Liver (tissue), 8 donors: ENCODE measurements at regions not wholly inside any gene's neighbourhood (a gene's known extent, or its start where the extent isn't known, plus 50 kb on each side); places are given as distances from the start of the nearest gene placed in this dataset.

Source experiments
- DNase-seq: peaks from one replicate; pipeline ENCODE4 v3.0.0-alpha.2; 2017; ENCODE audit warnings: low spot score
- H3K27ac ChIP-seq, 2 donors: one replicate each; pipeline ENCODE4 v1.7.0; 2013; ENCODE audit warnings: inconsistent platforms in 2 of 2, low read length in 2 of 2, control low read depth in 1 of 2, low read depth in 1 of 2, mild to moderate bottlenecking in 1 of 2
- H3K27me3 ChIP-seq, 4 donors: one replicate each; pipeline versions ENCODE4 v1.6.1 to v1.7.0; 2013; ENCODE audit warnings: low read length in 3 of 4, inconsistent platforms in 1 of 4, mild to moderate bottlenecking in 1 of 4, moderate library complexity in 1 of 4; ENCODE audit not compliant: control insufficient read depth in 4 of 4, insufficient read depth in 4 of 4
- H3K36me3 ChIP-seq, 4 donors: one replicate each; pipeline versions ENCODE4 v1.6.1 to v1.7.0; 2013; ENCODE audit warnings: low read length in 3 of 4, mild to moderate bottlenecking in 3 of 4, low read depth in 1 of 4, moderate library complexity in 1 of 4; ENCODE audit not compliant: control insufficient read depth in 4 of 4, insufficient read depth in 3 of 4
- H3K4me1 ChIP-seq, 4 donors: one replicate each; pipeline versions ENCODE4 v1.6.1 to v1.7.0; 2013; ENCODE audit warnings: low read length in 3 of 4, mild to moderate bottlenecking in 3 of 4, moderate library complexity in 1 of 4; ENCODE audit not compliant: control insufficient read depth in 4 of 4, insufficient read depth in 4 of 4
- H3K4me3 ChIP-seq, 3 donors: one replicate each; pipeline versions ENCODE4 v1.6.1 to v1.7.0; 2013; ENCODE audit warnings: low read length in 3 of 3, control low read depth in 1 of 3, low read depth in 1 of 3, mild to moderate bottlenecking in 1 of 3
- H3K9ac ChIP-seq, 2 donors: one replicate each; pipeline ENCODE4 v1.7.0; 2013; ENCODE audit warnings: low read length in 2 of 2, mild to moderate bottlenecking in 2 of 2, moderate library complexity in 2 of 2, control low read depth in 1 of 2, low read depth in 1 of 2
- H3K9me3 ChIP-seq, 4 donors: one replicate each; pipeline versions ENCODE4 v1.6.1 to v1.7.0; 2013; ENCODE audit warnings: low read length in 3 of 4; ENCODE audit not compliant: control insufficient read depth in 4 of 4
- ATF3 ChIP-seq: IDR thresholded peaks from 2 replicates; pipeline ENCODE4 v1.6.1; 2016; ENCODE audit warnings: antibody characterized with exemption
- EGR1 ChIP-seq, 2 donors: IDR thresholded peaks; 2 replicates each; pipeline ENCODE4 v1.6.1; 2016 to 2018; ENCODE audit warnings: antibody characterized with exemption in 2 of 2, low read depth in 2 of 2
- FOXA1 ChIP-seq: IDR thresholded peaks from 2 replicates; pipeline ENCODE4 v1.6.1; 2016; ENCODE audit warnings: antibody characterized with exemption
- FOXA2 ChIP-seq: IDR thresholded peaks from 2 replicates; pipeline ENCODE4 v1.6.1; 2016; ENCODE audit warnings: antibody characterized with exemption
- GABPA ChIP-seq, 2 donors: IDR thresholded peaks in 1 of 2; conservative IDR thresholded peaks in 1 of 2; 2 replicates each; pipeline ENCODE4 v1.6.1; 2016; ENCODE audit warnings: antibody characterized with exemption in 2 of 2, mild to moderate bottlenecking in 1 of 2, moderate library complexity in 1 of 2
- HNF4A ChIP-seq, 2 donors: conservative IDR thresholded peaks; 2 replicates each; pipeline ENCODE4 v1.6.1; 2016; ENCODE audit warnings: antibody characterized with exemption in 2 of 2, mild to moderate bottlenecking in 2 of 2
- HNF4G ChIP-seq: IDR thresholded peaks from 2 replicates; pipeline ENCODE4 v1.6.1; 2016; ENCODE audit warnings: antibody characterized with exemption
- JUND ChIP-seq, 2 donors: IDR thresholded peaks; 2 replicates each; pipeline ENCODE4 v1.6.1; 2016; ENCODE audit warnings: antibody characterized with exemption in 2 of 2
- MAX ChIP-seq: IDR thresholded peaks from 2 replicates; pipeline ENCODE4 v1.6.1; 2016; ENCODE audit warnings: antibody characterized with exemption
- NR2F2 ChIP-seq: IDR thresholded peaks from 2 replicates; pipeline ENCODE4 v1.6.1; 2016; ENCODE audit warnings: antibody characterized with exemption
- RAD21 ChIP-seq, 2 donors: IDR thresholded peaks; 2 replicates each; pipeline ENCODE4 v1.6.1; 2016; ENCODE audit warnings: antibody characterized with exemption in 2 of 2, mild to moderate bottlenecking in 2 of 2
- RXRA ChIP-seq, 2 donors: IDR thresholded peaks; 2 replicates each; pipeline ENCODE4 v1.6.1; 2017 to 2018; ENCODE audit warnings: antibody characterized with exemption in 2 of 2, mild to moderate bottlenecking in 1 of 2
- SP1 ChIP-seq: IDR thresholded peaks from 2 replicates; pipeline ENCODE4 v1.6.1; 2018; ENCODE audit warnings: antibody characterized with exemption, mild to moderate bottlenecking
- TAF1 ChIP-seq: conservative IDR thresholded peaks from 2 replicates; pipeline ENCODE4 v1.6.1; 2016; ENCODE audit warnings: antibody characterized with exemption, mild to moderate bottlenecking
- YY1 ChIP-seq: IDR thresholded peaks from 2 replicates; pipeline ENCODE4 v1.6.1; 2016; ENCODE audit warnings: antibody characterized with exemption, mild to moderate bottlenecking
- WGBS: extraction: QIAGEN DNeasy Blood & Tissue Kit; methylation state at CpG from one replicate; pipeline ENCODE4 v1.1.7; 2013; 5-methylcytosine and 5-hydroxymethylcytosine counted together
- TF ChIP-seq, protein P1 (sequence below): IDR thresholded peaks from 2 replicates; pipeline ENCODE4 v1.6.1; 2016; ENCODE audit warnings: antibody characterized with exemption
- TF ChIP-seq, protein P2 (sequence below): fragments of 150-350 bp; IDR thresholded peaks from 2 replicates; pipeline ENCODE4 v1.5.1; 2017; ENCODE audit warnings: improper control_type of control experiment, low read depth, low read length; ENCODE audit not compliant: missing input control
- TF ChIP-seq, protein P3 (sequence below): IDR thresholded peaks from 2 replicates; pipeline ENCODE4 v1.6.1; 2016; ENCODE audit warnings: antibody characterized with exemption, mild to moderate bottlenecking
- donor health status: healthy.
- donor health status: healthy.
- donor health status: healthy.
- donor health status: healthy.
- donor health status: healthy.

GRCh38 chr16:54409982-54410381, 123.4 kb upstream of the IRX3 start:
- DNase-seq: no peak
- TF ChIP-seq JUND (IDR thresholded peaks at IDR 0.05) (no peak), YY1 (no peak), MAX (no peak), NR2F2 (no peak), FOXA2 (no peak), RAD21 (IDR thresholded peaks at IDR 0.05) (no peak), HNF4G (no peak), EGR1 (IDR thresholded peaks at IDR 0.05; ENCODE audit: low read depth in 2 of 2) (no peak), SP1 (no peak), HNF4A (conservative IDR thresholded peaks at IDR 0.05) (no peak), TAF1 (no peak), ATF3 (no peak), RXRA (IDR thresholded peaks at IDR 0.05) (no peak)
- TF ChIP-seq, protein P1, sequence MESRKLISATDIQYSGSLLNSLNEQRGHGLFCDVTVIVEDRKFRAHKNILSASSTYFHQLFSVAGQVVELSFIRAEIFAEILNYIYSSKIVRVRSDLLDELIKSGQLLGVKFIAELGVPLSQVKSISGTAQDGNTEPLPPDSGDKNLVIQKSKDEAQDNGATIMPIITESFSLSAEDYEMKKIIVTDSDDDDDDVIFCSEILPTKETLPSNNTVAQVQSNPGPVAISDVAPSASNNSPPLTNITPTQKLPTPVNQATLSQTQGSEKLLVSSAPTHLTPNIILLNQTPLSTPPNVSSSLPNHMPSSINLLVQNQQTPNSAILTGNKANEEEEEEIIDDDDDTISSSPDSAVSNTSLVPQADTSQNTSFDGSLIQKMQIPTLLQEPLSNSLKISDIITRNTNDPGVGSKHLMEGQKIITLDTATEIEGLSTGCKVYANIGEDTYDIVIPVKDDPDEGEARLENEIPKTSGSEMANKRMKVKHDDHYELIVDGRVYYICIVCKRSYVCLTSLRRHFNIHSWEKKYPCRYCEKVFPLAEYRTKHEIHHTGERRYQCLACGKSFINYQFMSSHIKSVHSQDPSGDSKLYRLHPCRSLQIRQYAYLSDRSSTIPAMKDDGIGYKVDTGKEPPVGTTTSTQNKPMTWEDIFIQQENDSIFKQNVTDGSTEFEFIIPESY: no peak
- TF ChIP-seq, protein P2, sequence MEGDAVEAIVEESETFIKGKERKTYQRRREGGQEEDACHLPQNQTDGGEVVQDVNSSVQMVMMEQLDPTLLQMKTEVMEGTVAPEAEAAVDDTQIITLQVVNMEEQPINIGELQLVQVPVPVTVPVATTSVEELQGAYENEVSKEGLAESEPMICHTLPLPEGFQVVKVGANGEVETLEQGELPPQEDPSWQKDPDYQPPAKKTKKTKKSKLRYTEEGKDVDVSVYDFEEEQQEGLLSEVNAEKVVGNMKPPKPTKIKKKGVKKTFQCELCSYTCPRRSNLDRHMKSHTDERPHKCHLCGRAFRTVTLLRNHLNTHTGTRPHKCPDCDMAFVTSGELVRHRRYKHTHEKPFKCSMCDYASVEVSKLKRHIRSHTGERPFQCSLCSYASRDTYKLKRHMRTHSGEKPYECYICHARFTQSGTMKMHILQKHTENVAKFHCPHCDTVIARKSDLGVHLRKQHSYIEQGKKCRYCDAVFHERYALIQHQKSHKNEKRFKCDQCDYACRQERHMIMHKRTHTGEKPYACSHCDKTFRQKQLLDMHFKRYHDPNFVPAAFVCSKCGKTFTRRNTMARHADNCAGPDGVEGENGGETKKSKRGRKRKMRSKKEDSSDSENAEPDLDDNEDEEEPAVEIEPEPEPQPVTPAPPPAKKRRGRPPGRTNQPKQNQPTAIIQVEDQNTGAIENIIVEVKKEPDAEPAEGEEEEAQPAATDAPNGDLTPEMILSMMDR: no peak
- Histone ChIP-seq H3K27me3 (no peaks in the 10 kb centered on the region), H3K4me1 (no peaks in the 10 kb centered on the region), H3K36me3 (no peaks in the 10 kb centered on the region), H3K9ac (no peak overlapping the region), H3K27ac (no peak overlapping the region), H3K4me3 (no peak overlapping the region), H3K9me3 (no peaks in the 10 kb centered on the region)
- WGBS: 78% methylated on average over 8 of the region's 8 CpGs

DNA sequence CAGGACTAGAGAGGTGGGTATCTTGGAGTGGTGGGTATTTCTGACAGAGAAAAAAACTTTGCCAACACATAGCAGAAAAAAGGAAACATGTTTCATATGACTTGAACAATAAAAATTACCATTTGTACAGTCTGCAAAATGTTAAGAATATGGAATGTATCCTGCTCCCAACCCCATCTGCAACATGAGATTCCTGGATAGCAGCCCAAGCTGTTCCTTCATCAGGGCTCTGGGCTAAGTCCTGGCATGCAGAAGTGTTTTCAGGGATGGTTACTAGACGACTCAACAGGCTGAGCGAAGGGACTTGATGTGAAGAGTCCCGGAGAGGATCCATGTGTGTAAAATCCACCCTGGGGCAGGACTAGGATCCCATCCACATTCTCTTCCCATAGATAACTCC, 121.0 kb upstream of the IRX3 start:
- H3K36me3 ChIP-seq: no peaks in the 10 kb centered on the region
- H3K4me1 ChIP-seq: no peaks in the 10 kb centered on the region
- H3K9me3 ChIP-seq: no peaks in the 10 kb centered on the region
- H3K4me3 ChIP-seq: no peak overlapping the region
- H3K9ac ChIP-seq: no peak overlapping the region
- TF ChIP-seq, protein P3, sequence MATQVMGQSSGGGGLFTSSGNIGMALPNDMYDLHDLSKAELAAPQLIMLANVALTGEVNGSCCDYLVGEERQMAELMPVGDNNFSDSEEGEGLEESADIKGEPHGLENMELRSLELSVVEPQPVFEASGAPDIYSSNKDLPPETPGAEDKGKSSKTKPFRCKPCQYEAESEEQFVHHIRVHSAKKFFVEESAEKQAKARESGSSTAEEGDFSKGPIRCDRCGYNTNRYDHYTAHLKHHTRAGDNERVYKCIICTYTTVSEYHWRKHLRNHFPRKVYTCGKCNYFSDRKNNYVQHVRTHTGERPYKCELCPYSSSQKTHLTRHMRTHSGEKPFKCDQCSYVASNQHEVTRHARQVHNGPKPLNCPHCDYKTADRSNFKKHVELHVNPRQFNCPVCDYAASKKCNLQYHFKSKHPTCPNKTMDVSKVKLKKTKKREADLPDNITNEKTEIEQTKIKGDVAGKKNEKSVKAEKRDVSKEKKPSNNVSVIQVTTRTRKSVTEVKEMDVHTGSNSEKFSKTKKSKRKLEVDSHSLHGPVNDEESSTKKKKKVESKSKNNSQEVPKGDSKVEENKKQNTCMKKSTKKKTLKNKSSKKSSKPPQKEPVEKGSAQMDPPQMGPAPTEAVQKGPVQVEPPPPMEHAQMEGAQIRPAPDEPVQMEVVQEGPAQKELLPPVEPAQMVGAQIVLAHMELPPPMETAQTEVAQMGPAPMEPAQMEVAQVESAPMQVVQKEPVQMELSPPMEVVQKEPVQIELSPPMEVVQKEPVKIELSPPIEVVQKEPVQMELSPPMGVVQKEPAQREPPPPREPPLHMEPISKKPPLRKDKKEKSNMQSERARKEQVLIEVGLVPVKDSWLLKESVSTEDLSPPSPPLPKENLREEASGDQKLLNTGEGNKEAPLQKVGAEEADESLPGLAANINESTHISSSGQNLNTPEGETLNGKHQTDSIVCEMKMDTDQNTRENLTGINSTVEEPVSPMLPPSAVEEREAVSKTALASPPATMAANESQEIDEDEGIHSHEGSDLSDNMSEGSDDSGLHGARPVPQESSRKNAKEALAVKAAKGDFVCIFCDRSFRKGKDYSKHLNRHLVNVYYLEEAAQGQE: no peak
- TF ChIP-seq GABPA (IDR thresholded peaks at IDR 0.05 in 1 of 2, conservative IDR thresholded peaks at IDR 0.05 in 1 of 2) (no peak), JUND (IDR thresholded peaks at IDR 0.05) (no peak), RAD21 (IDR thresholded peaks at IDR 0.05) (no peak), ATF3 (no peak), HNF4A (conservative IDR thresholded peaks at IDR 0.05) (no peak), FOXA2 (no peak), MAX (no peak), RXRA (IDR thresholded peaks at IDR 0.05) (no peak), NR2F2 (no peak), TAF1 (no peak), YY1 (no peak), SP1 (no peak), FOXA1 (no peak), EGR1 (IDR thresholded peaks at IDR 0.05; ENCODE audit: low read depth in 2 of 2) (no peak)
- TF ChIP-seq, protein P1: no peak
- TF ChIP-seq, protein P2: no peak
- H3K27me3 ChIP-seq: no peaks in the 10 kb centered on the region
- no peak overlapping the region for H3K27ac ChIP-seq
- DNase-seq: no peak
- WGBS: 83% methylated on average over 3 of the region's 3 CpGs
